AG09319 (cell line): ENCODE measurements at regions not wholly inside any gene's neighbourhood (a gene's known extent, or its start where the extent isn't known, plus 50 kb on each side); places are given as distances from the start of the nearest gene placed in this dataset.
"Not testable (repeated sequence)": the region's sequence is repeated elsewhere in the genome, so short reads cannot be mapped to it uniquely, and the experiment has no call there.

Source experiments
- DNase-seq: peaks from one replicate; pipeline ENCODE4 v3.0.0-alpha.2; 2010; ENCODE audit warnings: low read depth; ENCODE audit errors: extremely low read depth
- TF ChIP-seq, protein P1 (sequence below): IDR thresholded peaks from 2 replicates; pipeline ENCODE4 v1.5.1; 2011; ENCODE audit warnings: low read depth, mild to moderate bottlenecking, inconsistent platforms, low read length, moderate library complexity

DNA sequence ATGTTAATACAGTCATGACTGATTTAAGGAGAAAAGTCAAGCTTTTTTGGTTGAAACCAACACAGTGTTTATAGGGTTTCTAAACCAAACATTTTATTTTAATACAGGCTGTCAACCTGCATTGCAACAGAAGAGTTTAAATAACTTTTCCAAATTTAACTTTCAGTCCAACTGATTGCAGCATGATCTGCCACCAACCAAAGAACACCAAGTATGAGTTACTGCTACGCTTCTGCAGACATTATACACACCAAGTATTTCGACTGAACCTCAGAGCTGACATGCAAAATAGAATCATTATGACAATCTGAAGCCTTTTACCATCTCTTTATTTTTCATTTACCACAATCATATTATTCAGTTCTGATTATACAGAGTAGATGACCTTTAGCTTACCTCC lies 151.2 kb upstream of the DST start:
- no peak for DNase-seq
- TF ChIP-seq, protein P1, sequence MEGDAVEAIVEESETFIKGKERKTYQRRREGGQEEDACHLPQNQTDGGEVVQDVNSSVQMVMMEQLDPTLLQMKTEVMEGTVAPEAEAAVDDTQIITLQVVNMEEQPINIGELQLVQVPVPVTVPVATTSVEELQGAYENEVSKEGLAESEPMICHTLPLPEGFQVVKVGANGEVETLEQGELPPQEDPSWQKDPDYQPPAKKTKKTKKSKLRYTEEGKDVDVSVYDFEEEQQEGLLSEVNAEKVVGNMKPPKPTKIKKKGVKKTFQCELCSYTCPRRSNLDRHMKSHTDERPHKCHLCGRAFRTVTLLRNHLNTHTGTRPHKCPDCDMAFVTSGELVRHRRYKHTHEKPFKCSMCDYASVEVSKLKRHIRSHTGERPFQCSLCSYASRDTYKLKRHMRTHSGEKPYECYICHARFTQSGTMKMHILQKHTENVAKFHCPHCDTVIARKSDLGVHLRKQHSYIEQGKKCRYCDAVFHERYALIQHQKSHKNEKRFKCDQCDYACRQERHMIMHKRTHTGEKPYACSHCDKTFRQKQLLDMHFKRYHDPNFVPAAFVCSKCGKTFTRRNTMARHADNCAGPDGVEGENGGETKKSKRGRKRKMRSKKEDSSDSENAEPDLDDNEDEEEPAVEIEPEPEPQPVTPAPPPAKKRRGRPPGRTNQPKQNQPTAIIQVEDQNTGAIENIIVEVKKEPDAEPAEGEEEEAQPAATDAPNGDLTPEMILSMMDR: no peak

DNA sequence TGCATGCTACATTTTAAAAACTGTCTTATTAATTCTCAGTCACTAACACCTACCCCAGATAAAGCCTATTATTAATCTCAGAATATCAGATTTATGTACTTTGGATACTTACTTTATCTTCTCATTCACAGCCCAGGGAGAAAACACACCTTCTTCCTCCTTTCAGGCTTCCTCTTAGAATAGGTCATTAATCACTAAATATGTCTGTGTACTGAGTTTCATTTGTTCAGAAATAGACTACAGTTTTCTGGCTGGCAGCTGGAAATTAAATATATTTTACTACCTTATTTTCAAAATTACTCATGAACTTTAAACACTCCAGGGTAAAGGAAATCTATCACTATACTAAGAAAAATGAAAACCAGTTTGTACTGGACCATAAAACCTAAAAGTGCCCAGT lies 147.7 kb upstream of the DST start:
- TF ChIP-seq, protein P1: no peak
- DNase-seq: no peak

DNA sequence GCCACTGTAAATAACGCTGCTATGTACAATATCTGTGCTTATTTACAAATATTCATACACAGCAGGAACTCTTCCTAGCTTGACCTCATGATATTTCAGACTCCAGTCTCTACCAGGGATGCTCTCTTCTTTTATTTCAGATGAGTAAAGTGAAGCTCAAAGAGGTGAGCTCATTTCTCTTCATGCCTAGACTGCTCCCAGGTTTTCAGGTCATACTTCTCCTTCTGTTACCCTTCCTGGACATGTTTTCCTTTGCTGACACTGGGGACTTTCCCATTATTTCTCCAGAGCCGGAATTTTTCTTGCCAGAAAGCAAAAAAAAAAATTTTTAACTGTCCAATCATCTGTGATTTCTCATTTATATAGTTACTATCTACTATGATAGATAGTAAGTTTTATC lies 147.2 kb upstream of the DST start:
- TF ChIP-seq, protein P1: no peak
- DNase-seq: no peak

DNA sequence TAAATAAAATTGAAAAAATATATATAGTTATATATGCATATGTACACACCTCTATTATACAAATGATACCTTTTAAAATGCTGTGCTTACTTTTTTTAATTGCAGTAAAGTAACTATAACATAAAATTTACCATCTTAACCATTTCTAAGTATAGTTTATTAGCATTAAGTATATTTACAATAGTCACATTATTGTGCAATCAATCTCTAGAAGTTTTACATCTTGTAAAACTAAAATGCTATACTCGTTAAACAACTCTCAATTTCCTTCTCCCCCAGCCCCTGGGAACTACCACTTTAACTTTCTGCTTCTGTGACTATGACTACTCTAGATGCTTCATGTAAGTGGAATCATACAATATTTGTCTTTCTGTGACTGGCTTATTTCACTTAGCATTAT lies 146.7 kb upstream of the DST start:
- TF ChIP-seq, protein P1: no peak
- no peak for DNase-seq

DNA sequence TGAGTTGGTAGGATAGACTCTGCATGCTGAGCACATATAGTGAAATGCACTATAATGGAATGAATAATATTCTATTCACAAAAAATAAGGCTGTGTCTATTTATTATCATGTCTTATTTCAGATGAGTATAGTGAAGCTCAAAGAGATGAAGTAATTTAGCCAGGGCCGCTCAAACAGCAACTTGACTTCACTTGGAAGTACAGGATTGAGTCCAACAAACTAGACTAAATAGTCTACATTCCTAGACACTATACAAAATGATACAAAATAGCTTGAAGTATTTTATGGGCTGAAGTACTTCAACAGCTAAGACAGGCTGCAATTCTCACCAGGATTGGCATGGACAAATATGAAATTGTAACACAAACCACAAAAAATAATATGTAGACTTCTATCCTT lies 144.5 kb upstream of the DST start:
- no peak for DNase-seq
- TF ChIP-seq, protein P1: no peak

DNA sequence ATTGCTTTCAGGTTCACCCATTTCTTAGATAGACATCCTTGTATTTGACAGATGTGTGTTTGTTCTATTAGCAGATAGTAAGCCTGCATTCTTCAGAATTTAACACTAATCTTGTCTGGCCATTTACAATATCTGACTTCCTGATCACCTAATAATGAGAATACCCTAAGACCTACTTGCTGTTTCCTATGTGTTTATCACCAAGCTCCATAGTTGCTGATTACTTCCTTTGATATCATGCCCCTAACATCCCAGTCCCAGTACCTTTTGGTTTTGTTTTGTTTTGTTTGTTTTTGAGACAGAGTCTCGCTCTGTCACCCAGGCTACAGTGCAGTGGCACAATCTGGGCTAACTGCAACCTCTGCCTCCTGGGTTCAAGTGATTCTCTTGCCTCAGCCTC lies 143.6 kb upstream of the DST start:
- DNase-seq: no peak
- TF ChIP-seq, protein P1: no peak

DNA sequence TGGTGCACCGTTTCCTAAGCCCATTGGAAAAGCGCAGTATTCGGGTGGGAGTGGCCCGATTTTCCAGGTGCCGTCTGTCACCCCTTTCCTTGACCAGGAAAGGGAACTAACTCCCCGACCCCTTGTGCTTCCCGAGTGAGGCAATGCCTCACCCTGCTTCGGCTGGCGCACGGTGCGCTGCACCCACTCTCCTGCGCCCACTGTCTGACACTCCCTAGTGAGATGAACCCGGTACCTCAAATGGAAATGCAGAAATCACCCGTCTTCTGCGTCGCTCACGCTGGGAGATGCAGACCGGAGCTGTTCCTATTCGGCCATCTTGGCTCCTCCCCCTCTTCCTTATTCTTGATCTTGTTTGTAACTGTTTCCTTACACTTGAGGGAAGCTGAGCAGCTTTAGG lies 142.8 kb upstream of the DST start:
- DNase-seq: not testable (repeated sequence)

DNA sequence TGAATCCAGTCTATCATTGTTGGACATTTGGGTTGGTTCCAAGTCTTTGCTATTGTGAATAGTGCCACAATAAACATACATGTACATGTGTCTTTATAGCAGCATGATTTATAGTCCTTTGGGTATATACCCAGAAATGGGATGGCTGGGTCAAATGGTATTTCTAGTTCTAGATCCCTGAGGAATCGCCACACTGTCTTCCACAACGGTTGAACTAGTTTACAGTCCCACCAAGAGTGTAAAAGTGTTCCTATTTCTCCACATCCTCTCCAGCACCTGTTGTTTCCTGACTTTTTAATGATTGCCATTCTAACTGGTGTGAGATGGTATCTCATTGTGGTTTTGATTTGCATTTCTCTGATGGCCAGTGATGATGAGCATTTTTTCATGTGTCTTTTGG lies 137.4 kb upstream of the DST start:
- DNase-seq: not testable (repeated sequence)

DNA sequence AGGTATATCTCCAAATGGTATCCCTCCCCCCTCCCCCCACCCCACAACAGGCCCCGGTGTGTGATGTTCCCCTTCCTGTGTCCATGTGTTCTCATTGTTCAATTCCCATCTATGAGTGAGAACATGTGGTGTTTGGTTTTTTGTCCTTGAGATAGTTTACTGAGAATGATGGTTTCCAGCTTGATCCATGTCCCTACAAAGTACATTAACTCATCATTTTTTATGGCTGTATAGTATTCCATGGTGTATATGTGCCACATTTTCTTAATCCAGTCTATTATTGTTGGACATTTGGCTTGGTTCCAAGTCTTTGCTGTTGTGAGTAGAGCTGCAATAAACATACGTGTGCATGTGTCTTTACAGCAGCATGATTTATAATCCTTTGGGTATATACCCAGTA lies 135.8 kb upstream of the DST start:
- DNase-seq: not testable (repeated sequence)
